Mesenchymal stem cell (in vitro differentiated cells and primary cell): ENCODE measurements at regions not wholly inside any gene's neighbourhood (a gene's known extent, or its start where the extent isn't known, plus 50 kb on each side); places are given as distances from the start of the nearest gene placed in this dataset.

Experiments
- DNase-seq: peaks from one replicate; pipeline ENCODE4 v3.0.0-alpha.2; 2013
- H2AFZ ChIP-seq: one replicate; pipeline ENCODE4 v1.6.1; 2013; ENCODE audit warnings: low read depth, mild to moderate bottlenecking, control low read depth, inconsistent platforms, low read length, moderate library complexity
- H2AK5ac ChIP-seq: 2 replicates; pipeline ENCODE4 v1.6.1; 2013; ENCODE audit warnings: low read length, moderate library complexity, mild to moderate bottlenecking, inconsistent platforms; ENCODE audit not compliant: severe bottlenecking
- H2BK120ac ChIP-seq: one replicate; pipeline ENCODE4 v1.6.1; 2013; ENCODE audit warnings: low read depth, mild to moderate bottlenecking, inconsistent platforms, low read length, moderate library complexity
- H2BK12ac ChIP-seq, 2 experiments: one replicate each; pipeline ENCODE4 v1.6.1; 2013; ENCODE audit warnings: inconsistent platforms in 2 of 2, low read length in 2 of 2, mild to moderate bottlenecking in 2 of 2, moderate library complexity in 2 of 2, control low read depth in 1 of 2
- H2BK15ac ChIP-seq: one replicate; pipeline ENCODE4 v1.6.1; 2013; ENCODE audit warnings: mild to moderate bottlenecking, low read depth, inconsistent platforms; ENCODE audit not compliant: poor library complexity, severe bottlenecking
- H2BK5ac ChIP-seq: 2 replicates; pipeline ENCODE4 v1.6.1; 2013; ENCODE audit warnings: low read depth, mild to moderate bottlenecking, low read length, control low read depth, inconsistent platforms; ENCODE audit not compliant: poor library complexity, severe bottlenecking
- H3K14ac ChIP-seq, 2 experiments: one replicate each; pipeline ENCODE4 v1.6.1; 2013; ENCODE audit warnings: inconsistent platforms in 2 of 2, low read length in 2 of 2, control low read depth in 1 of 2, mild to moderate bottlenecking in 1 of 2, moderate library complexity in 1 of 2
- H3K18ac ChIP-seq, 2 experiments: one replicate each; pipeline ENCODE4 v1.6.1; 2013; ENCODE audit warnings: inconsistent platforms in 2 of 2, low read length in 2 of 2, control low read depth in 1 of 2, low read depth in 1 of 2, mild to moderate bottlenecking in 1 of 2
- H3K23ac ChIP-seq, 2 experiments: one replicate each; pipeline ENCODE4 v1.6.1; 2013; ENCODE audit warnings: inconsistent platforms in 2 of 2, low read length in 2 of 2, mild to moderate bottlenecking in 2 of 2, moderate library complexity in 2 of 2, control low read depth in 1 of 2
- H3K27ac ChIP-seq: 2 replicates; pipeline ENCODE4 v1.5.1; 2013; ENCODE audit warnings: mild to moderate bottlenecking, moderate library complexity, low read length, control low read depth, inconsistent platforms; ENCODE audit not compliant: poor library complexity, severe bottlenecking
- H3K27me3 ChIP-seq, 2 experiments: 2 replicates each; pipeline versions ENCODE4 v1.6.1 to v1.7.0; 2013; ENCODE audit warnings: low read length in 2 of 2, mild to moderate bottlenecking in 2 of 2, moderate library complexity in 2 of 2, control low read depth in 1 of 2, inconsistent platforms in 1 of 2; ENCODE audit not compliant: control insufficient read depth in 1 of 2, insufficient read depth in 1 of 2
- H3K36me3 ChIP-seq, 2 experiments: 2 replicates each; pipeline versions ENCODE4 v1.6.1 to v1.7.0; 2013; ENCODE audit warnings: low read length in 2 of 2, control low read depth in 1 of 2, inconsistent platforms in 1 of 2, low read depth in 1 of 2, mild to moderate bottlenecking in 1 of 2; ENCODE audit not compliant: insufficient read depth in 2 of 2, control insufficient read depth in 1 of 2
- H3K4ac ChIP-seq, 2 experiments: one replicate each; pipeline ENCODE4 v1.6.1; 2013; ENCODE audit warnings: inconsistent platforms in 2 of 2, low read length in 2 of 2, mild to moderate bottlenecking in 2 of 2, moderate library complexity in 2 of 2, control low read depth in 1 of 2, low read depth in 1 of 2
- H3K4me1 ChIP-seq: 2 replicates; pipeline ENCODE4 v1.6.1; 2013; ENCODE audit warnings: low read depth, low read length, control low read depth; ENCODE audit not compliant: control insufficient read depth, insufficient read depth
- H3K4me2 ChIP-seq: 2 replicates; pipeline ENCODE4 v1.6.1; 2013; ENCODE audit warnings: low read length, mild to moderate bottlenecking, inconsistent platforms; ENCODE audit not compliant: poor library complexity, severe bottlenecking
- H3K4me3 ChIP-seq, 2 experiments: 2 replicates each; pipeline versions ENCODE4 v1.5.1 to v1.7.0; 2013; ENCODE audit warnings: low read length in 2 of 2, mild to moderate bottlenecking in 2 of 2, control low read depth in 1 of 2, low read depth in 1 of 2; ENCODE audit not compliant: insufficient read depth in 1 of 2
- H3K79me1 ChIP-seq: replicated peaks from 2 replicates; pipeline ENCODE4 v1.6.1; 2013; ENCODE audit warnings: mild to moderate bottlenecking, control low read depth, low read length, inconsistent platforms; ENCODE audit not compliant: poor library complexity, severe bottlenecking
- H3K9ac ChIP-seq: 2 replicates; pipeline ENCODE4 v1.7.0; 2013; ENCODE audit warnings: mild to moderate bottlenecking, low read length, moderate library complexity
- H3K9me3 ChIP-seq: 2 replicates; pipeline ENCODE4 v1.7.0; 2013; ENCODE audit warnings: mild to moderate bottlenecking, low read length; ENCODE audit not compliant: control insufficient read depth
- H4K8ac ChIP-seq: one replicate; pipeline ENCODE4 v1.6.1; 2013; ENCODE audit warnings: inconsistent platforms, mild to moderate bottlenecking, low read length, moderate library complexity
- H4K91ac ChIP-seq: one replicate; pipeline ENCODE4 v1.6.1; 2013; ENCODE audit warnings: mild to moderate bottlenecking, low read length, inconsistent platforms
- WGBS: methylation state at CpG from one replicate; pipeline ENCODE4 v1.1.7; 2013; ENCODE audit warnings: mixed read lengths; 5-methylcytosine and 5-hydroxymethylcytosine counted together

DNA sequence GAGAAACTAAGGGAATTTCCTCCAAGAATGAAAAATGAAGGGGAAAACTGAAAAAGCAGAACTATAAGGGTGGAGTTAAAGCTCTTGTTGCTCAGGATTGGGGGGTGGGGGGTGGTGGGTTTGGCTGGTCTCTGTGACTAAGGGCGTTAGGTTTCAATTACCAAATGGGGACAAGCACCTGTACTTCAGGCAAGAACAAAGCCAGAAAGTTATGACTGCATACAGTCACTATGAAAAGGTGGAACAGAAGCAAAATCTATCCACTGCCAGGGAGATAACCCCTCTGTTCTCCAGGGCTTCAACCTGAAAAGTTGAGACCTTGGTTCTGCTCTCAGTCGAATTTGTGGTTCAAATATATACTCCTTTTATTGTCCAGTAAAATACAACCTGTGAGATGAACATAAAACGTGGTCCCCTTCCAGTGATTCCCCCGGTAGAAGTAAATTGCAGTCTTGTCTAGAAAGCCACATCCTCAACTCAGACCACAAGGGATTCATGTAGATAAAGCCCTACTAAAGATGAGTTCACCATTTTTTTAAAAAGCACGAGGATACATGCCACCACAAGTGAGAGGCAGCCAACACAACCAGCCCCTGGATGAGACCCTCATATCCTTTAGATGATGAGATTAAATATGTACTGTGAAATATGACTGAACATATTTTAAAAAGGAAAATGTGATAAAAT, 257.1 kb upstream of the RPS6KA3 start:
- Histone ChIP-seq H3K14ac (no peak overlapping the region), H2BK12ac (no peak overlapping the region), H3K23ac (no peak overlapping the region), H3K4me1 (no peaks in the 10 kb centered on the region), H3K36me3 (no peaks in the 10 kb centered on the region), H3K27me3 (peaks cover 0 to 7% of the 10 kb centered on the region in 2 experiments), H2AFZ (no peak overlapping the region), H3K9ac (no peak overlapping the region), H3K79me1 (no peaks in the 10 kb centered on the region), H3K27ac (no peak overlapping the region), H4K8ac (no peak overlapping the region), H2AK5ac (no peak overlapping the region), H2BK120ac (no peak overlapping the region), H2BK5ac (no peak overlapping the region), H3K4me2 (no peak overlapping the region), H2BK15ac (no peak overlapping the region), H3K4ac (no peak overlapping the region), H3K9me3 (no peaks in the 10 kb centered on the region), H3K18ac (no peak overlapping the region), H3K4me3 (no peak overlapping the region), H4K91ac (no peak overlapping the region)
- WGBS, result 95% methylated on average over 3 of the region's 5 CpGs
- DNase-seq, result no peak

DNA sequence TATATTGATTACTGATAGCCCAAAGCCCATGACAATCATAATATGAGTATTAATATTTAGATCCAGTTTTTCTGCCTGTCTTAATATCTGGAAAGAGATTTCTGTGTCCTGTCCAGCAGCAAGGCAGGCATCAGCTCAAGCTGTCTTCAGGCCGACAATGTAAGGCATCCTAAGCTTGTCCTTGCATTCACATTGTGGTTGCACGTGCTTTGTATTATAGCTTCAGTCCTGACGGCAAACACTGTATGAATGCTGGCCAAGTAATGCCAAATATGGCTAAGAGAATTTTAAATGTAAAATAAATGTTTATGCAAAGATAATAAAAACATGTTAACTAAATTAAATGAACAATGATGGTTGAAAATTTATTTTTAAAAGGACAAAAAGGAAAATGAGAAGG, 255.7 kb upstream of the RPS6KA3 start:
- no peak overlapping the region for H3K4me3 ChIP-seq
- no peak overlapping the region for H2AK5ac ChIP-seq
- no peaks in the 10 kb centered on the region for H3K27me3 ChIP-seq
- no peak overlapping the region for H3K9ac ChIP-seq
- H3K27ac ChIP-seq, result no peak overlapping the region
- DNase-seq, result no peak
- no peak overlapping the region for H3K23ac ChIP-seq
- no peak overlapping the region for H3K4me2 ChIP-seq
- H2BK15ac ChIP-seq, result no peak overlapping the region
- H3K79me1 ChIP-seq, result no peaks in the 10 kb centered on the region
- H3K9me3 ChIP-seq, result no peaks in the 10 kb centered on the region
- no peak overlapping the region for H2BK12ac ChIP-seq
- H2BK5ac ChIP-seq, result no peak overlapping the region
- H2AFZ ChIP-seq, result no peak overlapping the region
- H3K4me1 ChIP-seq, result no peaks in the 10 kb centered on the region
- WGBS, result 100% methylated on average over 1 of the region's 3 CpGs
- peak overlapping the region in 1 of 2 experiments; percentile 52 for H3K18ac ChIP-seq
- H2BK120ac ChIP-seq, result no peak overlapping the region
- H3K14ac ChIP-seq, result no peak overlapping the region
- no peak overlapping the region for H4K8ac ChIP-seq
- no peak overlapping the region for H3K4ac ChIP-seq
- no peak overlapping the region for H4K91ac ChIP-seq
- H3K36me3 ChIP-seq, result no peaks in the 10 kb centered on the region

DNA sequence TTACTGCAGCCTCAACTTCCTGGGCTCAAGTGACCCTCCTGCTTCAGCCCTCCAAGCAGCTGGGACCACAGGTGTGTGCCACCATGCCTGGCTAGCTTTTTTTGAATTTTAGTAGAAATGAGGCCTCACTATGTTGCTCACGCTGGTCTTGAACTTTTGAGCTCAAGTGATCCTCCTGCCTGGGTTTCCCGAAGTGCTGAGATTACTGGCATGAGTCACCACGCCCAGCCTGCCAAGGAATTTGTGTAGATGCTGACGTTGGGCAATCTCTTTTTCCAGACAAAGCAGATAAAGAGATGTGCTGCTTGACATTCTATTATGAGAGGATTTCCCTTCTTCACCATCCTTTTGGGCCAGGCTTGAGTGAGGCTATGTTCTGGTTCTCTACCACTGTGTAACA, 254.5 kb upstream of the RPS6KA3 start:
- Histone ChIP-seq H3K9ac (no peak overlapping the region), H2AK5ac (no peak overlapping the region), H3K27ac (no peak overlapping the region), H4K8ac (no peak overlapping the region), H2BK120ac (no peak overlapping the region), H3K4me2 (no peak overlapping the region), H2BK15ac (no peak overlapping the region), H3K4me1 (no peaks in the 10 kb centered on the region), H2BK12ac (no peak overlapping the region), H3K4me3 (no peak overlapping the region), H3K4ac (no peak overlapping the region), H3K23ac (no peak overlapping the region), H2AFZ (no peak overlapping the region), H3K18ac (no peak overlapping the region), H3K14ac (no peak overlapping the region), H3K36me3 (no peaks in the 10 kb centered on the region), H3K9me3 (no peaks in the 10 kb centered on the region), H2BK5ac (no peak overlapping the region), H3K27me3 (no peaks in the 10 kb centered on the region), H4K91ac (no peak overlapping the region), H3K79me1 (no peaks in the 10 kb centered on the region)
- 17% methylated on average over 2 of the region's 4 CpGs for WGBS
- DNase-seq, result peak; percentile 60

DNA sequence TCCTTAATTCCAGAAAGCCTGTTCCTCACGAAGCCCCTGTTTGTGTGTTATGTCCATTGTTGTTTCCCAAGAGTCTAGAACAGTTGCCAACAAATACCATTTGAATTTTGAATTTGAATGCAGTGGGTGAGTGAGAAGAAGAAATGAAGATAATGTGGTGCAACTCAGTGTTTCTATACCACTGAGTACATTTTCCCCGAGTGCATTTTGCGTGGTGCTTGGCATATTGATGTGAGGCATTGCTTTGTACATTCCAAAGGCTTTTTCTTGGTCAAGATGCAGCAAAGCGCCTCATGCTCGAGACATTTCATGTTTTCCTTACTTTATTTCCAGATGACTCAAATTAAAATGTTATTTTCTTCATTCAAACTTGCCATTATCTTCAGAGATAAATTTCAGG, 253.1 kb upstream of the RPS6KA3 start:
- Histone ChIP-seq H3K27ac (no peak overlapping the region), H3K36me3 (no peaks in the 10 kb centered on the region), H3K4me2 (no peak overlapping the region), H3K27me3 (no peaks in the 10 kb centered on the region), H4K8ac (no peak overlapping the region), H4K91ac (no peak overlapping the region), H3K4me1 (peaks cover 2% of the 10 kb centered on the region), H3K4ac (no peak overlapping the region), H3K18ac (no peak overlapping the region), H2BK5ac (no peak overlapping the region), H2BK120ac (no peak overlapping the region), H3K14ac (no peak overlapping the region), H3K9me3 (no peaks in the 10 kb centered on the region), H2AK5ac (no peak overlapping the region), H2BK12ac (no peak overlapping the region), H3K79me1 (no peaks in the 10 kb centered on the region), H3K23ac (no peak overlapping the region), H2BK15ac (no peak overlapping the region), H3K9ac (no peak overlapping the region), H2AFZ (no peak overlapping the region), H3K4me3 (no peak overlapping the region)
- 89% methylated on average over 3 of the region's 5 CpGs for WGBS
- DNase-seq, result no peak
